ENCODE measurements at regions not wholly inside any gene's neighbourhood (a gene's known extent, or its start where the extent isn't known, plus 50 kb on each side); places are given as distances from the start of the nearest gene placed in this dataset.

GRCh38 chr6:63424636-63425035, 104.9 kb upstream of the LGSN start:
- no peaks in the 10 kb centered on the region for H3K36me3 ChIP-seq (ENCODE audit: control insufficient read depth, insufficient read depth, low read length)
- H3K4me3 ChIP-seq (ENCODE audit: low read length) = no peak overlapping the region
- no peak overlapping the region for H3K9ac ChIP-seq (ENCODE audit: low read length)
- no peaks in the 10 kb centered on the region for H3K27me3 ChIP-seq (ENCODE audit: control insufficient read depth, insufficient read depth, low read length)
- H3K9me3 ChIP-seq (ENCODE audit: control insufficient read depth, low read length) = no peaks in the 10 kb centered on the region
- H3K4me1 ChIP-seq (ENCODE audit: control insufficient read depth, insufficient read depth, low read length) = no peaks in the 10 kb centered on the region

- Histone ChIP-seq H3K9me3 (ENCODE audit: control insufficient read depth, low read length) (no peaks in the 10 kb centered on the region), H3K4me3 (ENCODE audit: low read length) (no peak overlapping the region), H3K27me3 (ENCODE audit: control insufficient read depth, insufficient read depth, low read length) (no peaks in the 10 kb centered on the region), H3K9ac (ENCODE audit: low read length) (no peak overlapping the region), H3K4me1 (ENCODE audit: control insufficient read depth, insufficient read depth, low read length) (no peaks in the 10 kb centered on the region), H3K36me3 (ENCODE audit: control insufficient read depth, insufficient read depth, low read length) (no peaks in the 10 kb centered on the region)
Observed at GRCh38 chr6:63425493-63425892, 105.7 kb upstream of the LGSN start.

- Histone ChIP-seq H3K4me3 (ENCODE audit: low read length) (no peak overlapping the region), H3K9me3 (ENCODE audit: control insufficient read depth, low read length) (no peaks in the 10 kb centered on the region), H3K4me1 (ENCODE audit: control insufficient read depth, insufficient read depth, low read length) (no peaks in the 10 kb centered on the region), H3K36me3 (ENCODE audit: control insufficient read depth, insufficient read depth, low read length) (no peaks in the 10 kb centered on the region), H3K27me3 (ENCODE audit: control insufficient read depth, insufficient read depth, low read length) (no peaks in the 10 kb centered on the region), H3K9ac (ENCODE audit: low read length) (no peak overlapping the region)
Observed at GRCh38 chr6:63426844-63427243, 107.1 kb upstream of the LGSN start.

GRCh38 chr6:63427951-63428350, 108.2 kb upstream of the LGSN start:
- H3K9me3 ChIP-seq (ENCODE audit: control insufficient read depth, low read length) = no peaks in the 10 kb centered on the region
- no peaks in the 10 kb centered on the region for H3K36me3 ChIP-seq (ENCODE audit: control insufficient read depth, insufficient read depth, low read length)
- H3K27me3 ChIP-seq (ENCODE audit: control insufficient read depth, insufficient read depth, low read length) = no peaks in the 10 kb centered on the region
- H3K9ac ChIP-seq (ENCODE audit: low read length) = no peak overlapping the region
- H3K4me1 ChIP-seq (ENCODE audit: control insufficient read depth, insufficient read depth, low read length) = no peaks in the 10 kb centered on the region
- no peak overlapping the region for H3K4me3 ChIP-seq (ENCODE audit: low read length)

- Histone ChIP-seq H3K9ac (ENCODE audit: low read length) (no peak overlapping the region), H3K27me3 (ENCODE audit: control insufficient read depth, insufficient read depth, low read length) (no peaks in the 10 kb centered on the region), H3K4me1 (ENCODE audit: control insufficient read depth, insufficient read depth, low read length) (no peaks in the 10 kb centered on the region), H3K4me3 (ENCODE audit: low read length) (no peak overlapping the region), H3K36me3 (ENCODE audit: control insufficient read depth, insufficient read depth, low read length) (no peaks in the 10 kb centered on the region), H3K9me3 (ENCODE audit: control insufficient read depth, low read length) (no peaks in the 10 kb centered on the region)
Observed at GRCh38 chr6:63430985-63431519, 111.3 kb upstream of the LGSN start.

GRCh38 chr6:63434943-63435342, 115.2 kb upstream of the LGSN start:
- Histone ChIP-seq H3K36me3 (ENCODE audit: control insufficient read depth, insufficient read depth, low read length) (no peaks in the 10 kb centered on the region), H3K9ac (ENCODE audit: low read length) (no peak overlapping the region), H3K27me3 (ENCODE audit: control insufficient read depth, insufficient read depth, low read length) (no peaks in the 10 kb centered on the region), H3K4me3 (ENCODE audit: low read length) (no peak overlapping the region), H3K9me3 (ENCODE audit: control insufficient read depth, low read length) (no peaks in the 10 kb centered on the region), H3K4me1 (ENCODE audit: control insufficient read depth, insufficient read depth, low read length) (peaks cover 1% of the 10 kb centered on the region)

- no peak overlapping the region for H3K9ac ChIP-seq (ENCODE audit: low read length)
- H3K27me3 ChIP-seq (ENCODE audit: control insufficient read depth, insufficient read depth, low read length) = no peaks in the 10 kb centered on the region
- peaks cover 8% of the 10 kb centered on the region for H3K4me1 ChIP-seq (ENCODE audit: control insufficient read depth, insufficient read depth, low read length)
- H3K36me3 ChIP-seq (ENCODE audit: control insufficient read depth, insufficient read depth, low read length) = no peaks in the 10 kb centered on the region
- H3K9me3 ChIP-seq (ENCODE audit: control insufficient read depth, low read length) = no peaks in the 10 kb centered on the region
- no peak overlapping the region for H3K4me3 ChIP-seq (ENCODE audit: low read length)
Observed at GRCh38 chr6:63436356-63436755, 116.6 kb upstream of the LGSN start.

GRCh38 chr6:63437058-63437457, 117.3 kb upstream of the LGSN start:
- Histone ChIP-seq H3K9me3 (ENCODE audit: control insufficient read depth, low read length) (no peaks in the 10 kb centered on the region), H3K4me1 (ENCODE audit: control insufficient read depth, insufficient read depth, low read length) (peaks cover 8% of the 10 kb centered on the region), H3K9ac (ENCODE audit: low read length) (no peak overlapping the region), H3K27me3 (ENCODE audit: control insufficient read depth, insufficient read depth, low read length) (no peaks in the 10 kb centered on the region), H3K36me3 (ENCODE audit: control insufficient read depth, insufficient read depth, low read length) (no peaks in the 10 kb centered on the region), H3K4me3 (ENCODE audit: low read length) (no peak overlapping the region)

- no peak overlapping the region for H3K9ac ChIP-seq (ENCODE audit: low read length)
- H3K36me3 ChIP-seq (ENCODE audit: control insufficient read depth, insufficient read depth, low read length) = no peaks in the 10 kb centered on the region
- H3K4me1 ChIP-seq (ENCODE audit: control insufficient read depth, insufficient read depth, low read length) = peaks cover 8% of the 10 kb centered on the region
- H3K27me3 ChIP-seq (ENCODE audit: control insufficient read depth, insufficient read depth, low read length) = no peaks in the 10 kb centered on the region
- no peaks in the 10 kb centered on the region for H3K9me3 ChIP-seq (ENCODE audit: control insufficient read depth, low read length)
- no peak overlapping the region for H3K4me3 ChIP-seq (ENCODE audit: low read length)
Observed at GRCh38 chr6:63440057-63440456, 120.3 kb upstream of the LGSN start.

- Histone ChIP-seq H3K27me3 (ENCODE audit: control insufficient read depth, insufficient read depth, low read length) (no peaks in the 10 kb centered on the region), H3K4me3 (ENCODE audit: low read length) (no peak overlapping the region), H3K9me3 (ENCODE audit: control insufficient read depth, low read length) (no peaks in the 10 kb centered on the region), H3K36me3 (ENCODE audit: control insufficient read depth, insufficient read depth, low read length) (no peaks in the 10 kb centered on the region), H3K9ac (ENCODE audit: low read length) (no peak overlapping the region), H3K4me1 (ENCODE audit: control insufficient read depth, insufficient read depth, low read length) (peaks cover 8% of the 10 kb centered on the region)
Observed at GRCh38 chr6:63440594-63440993, 120.8 kb upstream of the LGSN start.

- Histone ChIP-seq H3K36me3 (ENCODE audit: control insufficient read depth, insufficient read depth, low read length) (no peaks in the 10 kb centered on the region), H3K9me3 (ENCODE audit: control insufficient read depth, low read length) (no peaks in the 10 kb centered on the region), H3K9ac (ENCODE audit: low read length) (no peak overlapping the region), H3K4me3 (ENCODE audit: low read length) (no peak overlapping the region), H3K27me3 (ENCODE audit: control insufficient read depth, insufficient read depth, low read length) (no peaks in the 10 kb centered on the region), H3K4me1 (ENCODE audit: control insufficient read depth, insufficient read depth, low read length) (peaks cover 8% of the 10 kb centered on the region)
Observed at GRCh38 chr6:63441266-63441956, 121.6 kb upstream of the LGSN start.

- Histone ChIP-seq H3K9me3 (ENCODE audit: control insufficient read depth, low read length) (no peaks in the 10 kb centered on the region), H3K27me3 (ENCODE audit: control insufficient read depth, insufficient read depth, low read length) (no peaks in the 10 kb centered on the region), H3K4me3 (ENCODE audit: low read length) (no peak overlapping the region), H3K4me1 (ENCODE audit: control insufficient read depth, insufficient read depth, low read length) (peaks cover 8% of the 10 kb centered on the region), H3K9ac (ENCODE audit: low read length) (no peak overlapping the region), H3K36me3 (ENCODE audit: control insufficient read depth, insufficient read depth, low read length) (no peaks in the 10 kb centered on the region)
Observed at GRCh38 chr6:63442870-63443269, 123.1 kb upstream of the LGSN start.

GRCh38 chr6:63444768-63445167, 125.0 kb upstream of the LGSN start:
- Histone ChIP-seq H3K27me3 (ENCODE audit: control insufficient read depth, insufficient read depth, low read length) (no peaks in the 10 kb centered on the region), H3K4me1 (ENCODE audit: control insufficient read depth, insufficient read depth, low read length) (peaks cover 8% of the 10 kb centered on the region), H3K4me3 (ENCODE audit: low read length) (no peak overlapping the region), H3K36me3 (ENCODE audit: control insufficient read depth, insufficient read depth, low read length) (no peaks in the 10 kb centered on the region), H3K9ac (ENCODE audit: low read length) (no peak overlapping the region), H3K9me3 (ENCODE audit: control insufficient read depth, low read length) (no peaks in the 10 kb centered on the region)
